ENCODE measurements at regions not wholly inside any gene's neighbourhood (a gene's known extent, or its start where the extent isn't known, plus 50 kb on each side); places are given as distances from the start of the nearest gene placed in this dataset.

DNA sequence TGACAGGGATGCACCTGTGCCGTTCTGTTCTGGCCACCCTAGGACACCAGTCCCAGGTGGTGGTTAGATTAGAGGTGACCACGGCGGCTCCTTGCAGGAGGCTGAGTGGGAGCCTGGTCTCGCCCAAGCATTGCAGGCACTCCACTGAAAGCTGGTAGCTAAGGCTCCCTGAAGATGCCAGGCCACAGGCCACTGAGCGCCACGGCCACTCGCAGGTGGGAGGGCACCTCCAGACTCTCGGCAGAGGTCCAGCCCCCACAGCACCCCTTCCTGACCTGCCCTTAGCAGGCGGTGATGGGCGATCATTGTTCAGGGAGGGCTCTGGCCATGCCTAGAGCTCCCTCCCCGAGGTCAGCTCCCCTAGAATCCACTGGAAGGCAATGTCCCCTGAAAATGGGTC, 1270.2 kb downstream of the BRD1 start:
- no peak for TF ChIP-seq POLR2A (IDR thresholded peaks at IDR 0.05)
- TF ChIP-seq, protein P1, sequence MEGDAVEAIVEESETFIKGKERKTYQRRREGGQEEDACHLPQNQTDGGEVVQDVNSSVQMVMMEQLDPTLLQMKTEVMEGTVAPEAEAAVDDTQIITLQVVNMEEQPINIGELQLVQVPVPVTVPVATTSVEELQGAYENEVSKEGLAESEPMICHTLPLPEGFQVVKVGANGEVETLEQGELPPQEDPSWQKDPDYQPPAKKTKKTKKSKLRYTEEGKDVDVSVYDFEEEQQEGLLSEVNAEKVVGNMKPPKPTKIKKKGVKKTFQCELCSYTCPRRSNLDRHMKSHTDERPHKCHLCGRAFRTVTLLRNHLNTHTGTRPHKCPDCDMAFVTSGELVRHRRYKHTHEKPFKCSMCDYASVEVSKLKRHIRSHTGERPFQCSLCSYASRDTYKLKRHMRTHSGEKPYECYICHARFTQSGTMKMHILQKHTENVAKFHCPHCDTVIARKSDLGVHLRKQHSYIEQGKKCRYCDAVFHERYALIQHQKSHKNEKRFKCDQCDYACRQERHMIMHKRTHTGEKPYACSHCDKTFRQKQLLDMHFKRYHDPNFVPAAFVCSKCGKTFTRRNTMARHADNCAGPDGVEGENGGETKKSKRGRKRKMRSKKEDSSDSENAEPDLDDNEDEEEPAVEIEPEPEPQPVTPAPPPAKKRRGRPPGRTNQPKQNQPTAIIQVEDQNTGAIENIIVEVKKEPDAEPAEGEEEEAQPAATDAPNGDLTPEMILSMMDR (IDR thresholded peaks at IDR 0.05) = no peak

All from adrenal gland (tissue), 5 donors.